ENCODE measurements at regions not wholly inside any gene's neighbourhood (a gene's known extent, or its start where the extent isn't known, plus 50 kb on each side); places are given as distances from the start of the nearest gene placed in this dataset.

GRCh38 chr5:54661111-54661510 lies 143.6 kb downstream of the SNX18 start:
- TF ChIP-seq TEAD4 (IDR thresholded peaks at IDR 0.05) = no peak
- no peak for TF ChIP-seq CEBPB (IDR thresholded peaks at IDR 0.05)
- no peak for TF ChIP-seq TAF1 (IDR thresholded peaks at IDR 0.05; ENCODE audit: low read depth)
- no peak for TF ChIP-seq REST (IDR thresholded peaks at IDR 0.05; ENCODE audit: low read depth)
- TF ChIP-seq, protein P1, sequence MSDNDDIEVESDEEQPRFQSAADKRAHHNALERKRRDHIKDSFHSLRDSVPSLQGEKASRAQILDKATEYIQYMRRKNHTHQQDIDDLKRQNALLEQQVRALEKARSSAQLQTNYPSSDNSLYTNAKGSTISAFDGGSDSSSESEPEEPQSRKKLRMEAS (IDR thresholded peaks at IDR 0.05) = no peak
- no peak for TF ChIP-seq TCF12 (IDR thresholded peaks at IDR 0.05; ENCODE audit: low read depth)
- TF ChIP-seq, protein P2, sequence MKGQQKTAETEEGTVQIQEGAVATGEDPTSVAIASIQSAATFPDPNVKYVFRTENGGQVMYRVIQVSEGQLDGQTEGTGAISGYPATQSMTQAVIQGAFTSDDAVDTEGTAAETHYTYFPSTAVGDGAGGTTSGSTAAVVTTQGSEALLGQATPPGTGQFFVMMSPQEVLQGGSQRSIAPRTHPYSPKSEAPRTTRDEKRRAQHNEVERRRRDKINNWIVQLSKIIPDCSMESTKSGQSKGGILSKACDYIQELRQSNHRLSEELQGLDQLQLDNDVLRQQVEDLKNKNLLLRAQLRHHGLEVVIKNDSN (IDR thresholded peaks at IDR 0.05) = no peak
- no peak for TF ChIP-seq EP300 (IDR thresholded peaks at IDR 0.05; ENCODE audit: borderline replicate concordance)
- TF ChIP-seq YY1 (IDR thresholded peaks at IDR 0.05; ENCODE audit: low read depth) = no peak
- no peak for TF ChIP-seq FOXM1 (IDR thresholded peaks at IDR 0.05; ENCODE audit: borderline replicate concordance, low read depth)
- no peak for TF ChIP-seq CREB1 (IDR thresholded peaks at IDR 0.05; ENCODE audit: low read depth)
